Hepatocyte (in vitro differentiated cells): ENCODE measurements at regions not wholly inside any gene's neighbourhood (a gene's known extent, or its start where the extent isn't known, plus 50 kb on each side); places are given as distances from the start of the nearest gene placed in this dataset.

ENCODE experiments used
- DNase-seq: peaks from one replicate; pipeline ENCODE4 v3.0.0-alpha.2; 2016; ENCODE audit warnings: low spot score
- H2AFZ ChIP-seq: fragments of 200-600 bp; sonication (generic); 2 replicates; pipeline ENCODE4 v1.6.0; 2016; ENCODE audit warnings: antibody characterized with exemption, mild to moderate bottlenecking
- H3K27ac ChIP-seq: fragments of 200-600 bp; sonication (generic); 2 replicates; pipeline ENCODE4 v1.5.1; 2016; ENCODE audit warnings: mild to moderate bottlenecking
- H3K27me3 ChIP-seq: fragments of 200-600 bp; sonication (generic); 2 replicates; pipeline ENCODE4 v1.6.1; 2016
- H3K36me3 ChIP-seq: fragments of 200-600 bp; sonication (generic); replicated peaks from 2 replicates; pipeline ENCODE4 v1.5.1; 2016; ENCODE audit warnings: low read depth; ENCODE audit not compliant: insufficient read depth
- H3K4me1 ChIP-seq: fragments of 200-600 bp; sonication (generic); 2 replicates; pipeline ENCODE4 v1.5.1; 2016; ENCODE audit warnings: mild to moderate bottlenecking, moderate library complexity; ENCODE audit not compliant: insufficient read depth
- H3K4me2 ChIP-seq: fragments of 200-600 bp; sonication (generic); 2 replicates; pipeline ENCODE4 v1.6.0; 2016
- H3K4me3 ChIP-seq: fragments of 200-600 bp; sonication (generic); 2 replicates; pipeline ENCODE4 v1.5.1; 2016; ENCODE audit warnings: mild to moderate bottlenecking
- H3K79me2 ChIP-seq: fragments of 200-600 bp; sonication (generic); 2 replicates; pipeline ENCODE4 v1.6.0; 2017; ENCODE audit warnings: mild to moderate bottlenecking
- H3K9me2 ChIP-seq: fragments of 200-600 bp; sonication (generic); replicated peaks from 2 replicates; pipeline ENCODE4 v1.6.0; 2017; ENCODE audit warnings: mild to moderate bottlenecking; ENCODE audit not compliant: insufficient read depth
- H3K9me3 ChIP-seq: fragments of 200-600 bp; sonication (generic); 2 replicates; pipeline ENCODE4 v1.5.1; 2016; ENCODE audit warnings: low read depth, mild to moderate bottlenecking
- H4K20me1 ChIP-seq: fragments of 200-600 bp; sonication (generic); 2 replicates; pipeline ENCODE4 v1.6.0; 2016; ENCODE audit warnings: mild to moderate bottlenecking; ENCODE audit not compliant: insufficient read depth, poor library complexity, severe bottlenecking
- CTCF ChIP-seq: fragments of 200-600 bp; sonication (generic); IDR thresholded peaks from 2 replicates; pipeline ENCODE4 v1.5.1; 2016; ENCODE audit warnings: antibody characterized with exemption, mild to moderate bottlenecking; ENCODE audit not compliant: poor library complexity
- EZH2 ChIP-seq: fragments of 200-600 bp; sonication (generic); IDR thresholded peaks from 2 replicates; pipeline ENCODE4 v1.6.1; 2016; ENCODE audit warnings: antibody characterized with exemption, mild to moderate bottlenecking, borderline replicate concordance
- EZH2phosphoT487 ChIP-seq: fragments of 200-600 bp; sonication (generic); IDR thresholded peaks from one replicate; pipeline ENCODE4 v1.6.1; 2018; ENCODE audit warnings: antibody characterized with exemption, mild to moderate bottlenecking, low read depth, moderate library complexity; ENCODE audit not compliant: unreplicated experiment, severe bottlenecking
- whole genome bisulfite sequencing: methylation state at CpG from one replicate; pipeline ENCODE4 v1.1.6; 2016; ENCODE audit warnings: low lambda C conversion rate; ENCODE audit errors: missing lambda C conversion rate; 5-methylcytosine and 5-hydroxymethylcytosine counted together

GRCh38 chr5:4208996-4209395 is 613.4 kb downstream of the IRX1 start:
- H3K36me3 ChIP-seq: no peaks in the 10 kb centered on the region
- H4K20me1 ChIP-seq: no peaks in the 10 kb centered on the region
- 86% methylated on average over 5 of the region's 5 CpGs for WGBS
- no peaks in the 10 kb centered on the region for H3K27me3 ChIP-seq
- no peak for TF ChIP-seq EZH2
- no peak for TF ChIP-seq EZH2phosphoT487
- TF ChIP-seq CTCF: no peak
- no peak overlapping the region for H3K27ac ChIP-seq
- no peak overlapping the region for H3K4me3 ChIP-seq
- H3K9me2 ChIP-seq: no peaks in the 10 kb centered on the region
- DNase-seq: no peak
- H3K9me3 ChIP-seq: no peaks in the 10 kb centered on the region
- no peak overlapping the region for H3K4me2 ChIP-seq
- H2AFZ ChIP-seq: no peak overlapping the region
- peaks cover 3% of the 10 kb centered on the region for H3K4me1 ChIP-seq
- H3K79me2 ChIP-seq: no peaks in the 10 kb centered on the region

- no peak overlapping the region for H3K4me3 ChIP-seq
- H3K79me2 ChIP-seq: no peaks in the 10 kb centered on the region
- H3K9me2 ChIP-seq: no peaks in the 10 kb centered on the region
- H3K36me3 ChIP-seq: no peaks in the 10 kb centered on the region
- H3K27ac ChIP-seq: no peak overlapping the region
- H3K27me3 ChIP-seq: no peaks in the 10 kb centered on the region
- no peak for TF ChIP-seq EZH2
- TF ChIP-seq EZH2phosphoT487: no peak
- no peak for TF ChIP-seq CTCF
- H3K4me2 ChIP-seq: no peak overlapping the region
- no peaks in the 10 kb centered on the region for H3K4me1 ChIP-seq
- DNase-seq: no peak
- no peak overlapping the region for H2AFZ ChIP-seq
- 77% methylated on average over 9 of the region's 9 CpGs for WGBS
- no peaks in the 10 kb centered on the region for H3K9me3 ChIP-seq
- no peaks in the 10 kb centered on the region for H4K20me1 ChIP-seq
Measured at GRCh38 chr5:4212071-4212739, 616.6 kb downstream of the IRX1 start.

- Histone ChIP-seq H3K27me3 (no peaks in the 10 kb centered on the region), H3K27ac (no peak overlapping the region), H4K20me1 (no peaks in the 10 kb centered on the region), H3K36me3 (no peaks in the 10 kb centered on the region), H3K4me1 (no peaks in the 10 kb centered on the region), H3K4me2 (no peak overlapping the region), H3K9me3 (no peaks in the 10 kb centered on the region), H3K9me2 (no peaks in the 10 kb centered on the region), H2AFZ (no peak overlapping the region), H3K79me2 (no peaks in the 10 kb centered on the region), H3K4me3 (no peak overlapping the region)
- WGBS: 14% methylated on average over 9 of the region's 9 CpGs
- no peak for DNase-seq
- TF ChIP-seq CTCF (no peak), EZH2phosphoT487 (no peak), EZH2 (no peak)
Measured at GRCh38 chr5:4212981-4213819, 617.6 kb downstream of the IRX1 start.
